BE2C (cell line): ENCODE measurements at regions not wholly inside any gene's neighbourhood (a gene's known extent, or its start where the extent isn't known, plus 50 kb on each side); places are given as distances from the start of the nearest gene placed in this dataset.

Experiments
- DNase-seq: peaks from one replicate; pipeline ENCODE4 v3.0.0-alpha.2; 2020
- H3K27me3 ChIP-seq: fragments of 250-450 bp; sonication (Bioruptor Pico); 2 replicates; pipeline ENCODE4 v1.5.1; 2020; ENCODE audit warnings: mild to moderate bottlenecking
- H3K36me3 ChIP-seq: fragments of 250-450 bp; sonication (Bioruptor Pico); 2 replicates; pipeline ENCODE4 v1.5.1; 2020; ENCODE audit warnings: mild to moderate bottlenecking
- H3K4me1 ChIP-seq: fragments of 250-450 bp; sonication (Bioruptor Pico); 2 replicates; pipeline ENCODE4 v1.5.1; 2020
- H3K4me3 ChIP-seq: 2 replicates; pipeline ENCODE4 v1.5.1; 2011; ENCODE audit warnings: low read depth, low read length
- H3K9me3 ChIP-seq: fragments of 250-450 bp; sonication (Bioruptor Pico); 2 replicates; pipeline ENCODE4 v1.5.1; 2020
- TF ChIP-seq, protein P1 (sequence below): IDR thresholded peaks from 2 replicates; pipeline ENCODE4 v1.5.1; 2012; ENCODE audit warnings: mild to moderate bottlenecking, low read depth, low read length

DNA sequence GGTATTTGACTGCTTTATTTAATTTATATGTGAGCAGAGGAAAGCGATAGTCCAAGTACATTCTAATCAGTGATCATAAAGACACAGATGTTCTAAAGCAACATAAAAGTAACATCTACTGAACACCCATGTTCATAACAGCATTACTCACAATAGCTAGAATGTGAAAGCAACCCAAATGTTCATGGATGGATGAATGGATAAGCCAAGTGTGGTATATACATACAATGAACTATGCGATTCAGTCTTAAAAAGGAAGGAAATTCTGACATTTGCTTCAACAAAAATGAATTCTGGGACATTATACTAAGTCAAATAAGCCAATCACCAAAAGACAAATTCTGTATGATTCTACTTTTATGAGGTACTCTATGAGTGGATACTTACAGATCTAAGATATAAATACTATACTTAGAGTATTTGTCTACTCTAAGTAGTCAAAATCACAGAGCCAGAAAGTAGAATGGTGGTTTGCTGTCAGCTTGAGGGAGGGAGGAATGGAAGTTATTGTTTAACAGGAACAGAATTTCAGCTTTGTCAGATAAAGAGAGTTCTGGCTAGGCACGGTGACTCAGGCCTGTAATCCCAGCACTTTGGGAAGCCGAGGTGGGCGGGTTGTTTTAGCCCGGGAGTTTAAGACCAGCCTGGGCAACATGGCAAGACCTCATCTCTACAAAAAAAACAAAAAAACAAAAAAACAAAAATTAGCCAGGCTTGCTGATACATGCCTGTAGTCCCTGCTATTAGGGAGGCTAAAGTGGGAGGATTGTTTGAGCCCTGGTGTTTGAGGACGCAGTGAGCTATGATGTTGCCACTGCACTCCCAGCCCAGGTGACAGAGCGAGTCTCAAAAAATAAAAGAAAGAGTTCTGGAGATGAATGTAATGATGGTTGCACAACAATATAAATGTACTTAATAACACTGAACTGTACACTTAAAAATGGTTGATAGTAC is 79.7 kb upstream of the ARHGAP29 start:
- no peak for DNase-seq
- H3K36me3 ChIP-seq: no peaks in the 10 kb centered on the region
- no peak overlapping the region for H3K4me3 ChIP-seq
- H3K9me3 ChIP-seq: no peaks in the 10 kb centered on the region
- H3K4me1 ChIP-seq: no peaks in the 10 kb centered on the region; the same call in 1 of the 2 replicates
- no peaks in the 10 kb centered on the region for H3K27me3 ChIP-seq
- TF ChIP-seq, protein P1, sequence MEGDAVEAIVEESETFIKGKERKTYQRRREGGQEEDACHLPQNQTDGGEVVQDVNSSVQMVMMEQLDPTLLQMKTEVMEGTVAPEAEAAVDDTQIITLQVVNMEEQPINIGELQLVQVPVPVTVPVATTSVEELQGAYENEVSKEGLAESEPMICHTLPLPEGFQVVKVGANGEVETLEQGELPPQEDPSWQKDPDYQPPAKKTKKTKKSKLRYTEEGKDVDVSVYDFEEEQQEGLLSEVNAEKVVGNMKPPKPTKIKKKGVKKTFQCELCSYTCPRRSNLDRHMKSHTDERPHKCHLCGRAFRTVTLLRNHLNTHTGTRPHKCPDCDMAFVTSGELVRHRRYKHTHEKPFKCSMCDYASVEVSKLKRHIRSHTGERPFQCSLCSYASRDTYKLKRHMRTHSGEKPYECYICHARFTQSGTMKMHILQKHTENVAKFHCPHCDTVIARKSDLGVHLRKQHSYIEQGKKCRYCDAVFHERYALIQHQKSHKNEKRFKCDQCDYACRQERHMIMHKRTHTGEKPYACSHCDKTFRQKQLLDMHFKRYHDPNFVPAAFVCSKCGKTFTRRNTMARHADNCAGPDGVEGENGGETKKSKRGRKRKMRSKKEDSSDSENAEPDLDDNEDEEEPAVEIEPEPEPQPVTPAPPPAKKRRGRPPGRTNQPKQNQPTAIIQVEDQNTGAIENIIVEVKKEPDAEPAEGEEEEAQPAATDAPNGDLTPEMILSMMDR: no peak

DNA sequence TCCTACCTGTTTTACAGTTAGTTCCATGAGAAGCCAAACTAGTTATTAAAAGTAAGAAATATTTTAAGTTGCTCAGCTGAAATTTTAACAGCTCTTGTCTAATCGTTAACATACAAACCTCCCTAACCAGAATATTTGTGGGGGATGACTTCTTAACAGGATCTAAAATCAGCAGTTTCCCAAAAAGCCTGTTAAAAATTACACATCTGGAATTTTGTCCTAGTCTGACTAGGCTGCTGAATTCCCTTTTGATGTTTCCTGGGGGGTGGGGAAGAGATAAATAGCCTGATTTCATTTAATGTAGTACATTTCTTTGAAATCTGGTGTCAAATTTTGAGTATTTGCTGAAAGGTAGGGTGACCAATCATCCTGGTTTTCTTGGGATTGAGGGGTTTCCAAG is 78.8 kb upstream of the ARHGAP29 start:
- TF ChIP-seq, protein P1: no peak
- no peaks in the 10 kb centered on the region for H3K9me3 ChIP-seq
- H3K4me1 ChIP-seq: no peaks in the 10 kb centered on the region
- no peak for DNase-seq
- no peaks in the 10 kb centered on the region for H3K27me3 ChIP-seq
- no peaks in the 10 kb centered on the region for H3K36me3 ChIP-seq
- H3K4me3 ChIP-seq: no peak overlapping the region

DNA sequence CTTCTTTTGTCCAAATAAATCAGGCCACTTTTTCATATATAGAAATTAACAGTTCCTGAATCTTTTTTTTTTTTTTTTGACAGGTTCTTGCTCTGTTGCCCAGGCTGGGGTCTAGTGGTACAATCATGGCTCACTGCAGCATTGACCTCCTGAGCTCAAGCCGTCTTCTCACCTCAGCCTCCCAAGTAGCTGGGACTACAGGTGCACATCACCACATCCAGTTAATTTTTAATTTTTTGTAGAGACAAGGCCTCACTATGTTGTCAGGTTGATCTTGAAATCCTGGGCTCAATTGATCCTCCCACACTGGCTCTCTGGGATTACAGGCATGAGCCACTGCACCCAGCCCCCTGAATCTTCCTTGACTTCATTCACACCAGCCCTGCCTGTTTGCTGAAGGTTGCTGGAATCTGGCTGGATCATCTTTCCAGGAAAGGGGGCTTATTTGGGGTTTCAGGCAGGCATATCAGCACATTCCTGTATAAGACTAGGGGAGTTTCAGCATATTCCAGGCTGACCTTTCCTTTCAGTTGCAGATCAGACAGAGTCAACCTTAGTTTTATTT is 78.2 kb upstream of the ARHGAP29 start:
- TF ChIP-seq, protein P1: no peak
- H3K36me3 ChIP-seq: no peaks in the 10 kb centered on the region
- no peaks in the 10 kb centered on the region for H3K4me1 ChIP-seq
- no peaks in the 10 kb centered on the region for H3K27me3 ChIP-seq
- no peak for DNase-seq
- H3K4me3 ChIP-seq: no peak overlapping the region
- no peaks in the 10 kb centered on the region for H3K9me3 ChIP-seq

DNA sequence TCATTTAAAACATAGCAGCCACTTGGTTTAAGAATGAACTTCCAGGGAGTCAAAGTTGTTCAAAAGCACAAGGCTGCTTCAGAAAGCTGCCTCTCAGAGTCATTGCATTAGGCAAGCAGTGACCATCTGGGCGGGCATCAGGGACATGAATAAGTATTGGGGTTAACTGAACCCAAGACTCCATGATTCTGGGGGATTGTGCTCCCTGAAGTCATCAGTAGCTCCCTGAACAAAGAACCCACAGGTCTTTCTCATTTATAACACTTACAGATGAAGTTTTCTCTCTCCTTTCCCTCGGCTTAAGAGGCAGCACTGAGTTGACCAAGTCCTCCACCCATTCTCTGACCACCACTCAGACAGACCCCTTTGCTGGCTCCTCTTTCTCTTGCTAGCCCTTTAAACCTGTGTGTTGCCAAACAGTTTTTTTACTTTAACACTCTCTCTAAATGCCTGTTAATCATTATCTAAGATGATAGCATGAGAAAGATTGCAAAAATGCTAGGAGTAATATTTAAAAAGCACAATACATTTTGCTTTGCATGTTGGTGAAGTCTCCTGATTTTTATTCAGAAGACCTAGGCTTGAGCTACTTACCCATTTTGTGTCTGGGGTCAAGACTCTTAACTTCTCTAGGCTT is 77.0 kb upstream of the ARHGAP29 start:
- no peaks in the 10 kb centered on the region for H3K4me1 ChIP-seq
- H3K36me3 ChIP-seq: no peaks in the 10 kb centered on the region
- DNase-seq: no peak
- no peaks in the 10 kb centered on the region for H3K27me3 ChIP-seq
- no peaks in the 10 kb centered on the region for H3K9me3 ChIP-seq
- TF ChIP-seq, protein P1: no peak
- H3K4me3 ChIP-seq: no peak overlapping the region

DNA sequence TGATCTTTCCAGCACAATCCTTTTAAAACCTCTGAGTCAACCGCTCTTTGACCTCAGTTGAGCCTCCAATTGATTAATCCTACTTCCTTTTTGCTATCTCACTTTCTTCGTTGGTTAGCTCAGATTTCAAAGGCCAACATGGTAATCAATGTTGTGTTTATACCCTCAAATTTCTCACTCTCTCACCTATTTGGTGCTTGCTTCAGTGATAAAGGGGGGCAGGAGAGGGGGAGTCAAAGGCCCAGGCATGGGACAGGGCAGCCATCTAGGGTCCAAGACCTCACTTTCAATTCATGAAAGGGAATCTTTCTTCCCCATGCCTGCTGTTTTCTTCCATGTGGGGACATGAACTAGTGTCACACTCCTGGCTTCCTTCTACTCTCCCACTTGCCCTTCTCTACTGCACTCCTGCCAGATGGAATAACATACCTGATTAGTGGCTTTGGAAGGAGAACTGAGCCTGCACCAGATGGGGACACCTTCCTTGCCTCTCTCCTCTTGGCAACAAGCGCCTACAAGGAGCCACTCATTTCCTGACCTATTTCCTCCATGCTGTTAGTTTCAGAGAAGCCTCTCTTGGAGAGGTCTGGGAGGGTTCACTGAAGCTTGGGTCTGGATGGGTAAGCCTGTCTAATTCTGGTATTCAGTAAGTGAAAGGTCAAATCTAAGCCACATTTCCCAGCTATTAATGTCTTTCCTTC is 73.3 kb upstream of the ARHGAP29 start:
- H3K36me3 ChIP-seq: no peaks in the 10 kb centered on the region
- no peaks in the 10 kb centered on the region for H3K4me1 ChIP-seq
- H3K4me3 ChIP-seq: no peak overlapping the region
- TF ChIP-seq, protein P1: no peak
- DNase-seq: no peak
- no peaks in the 10 kb centered on the region for H3K9me3 ChIP-seq
- no peaks in the 10 kb centered on the region for H3K27me3 ChIP-seq
